IgD-negative memory B cell (primary cell): ENCODE measurements at regions not wholly inside any gene's neighbourhood (a gene's known extent, or its start where the extent isn't known, plus 50 kb on each side); places are given as distances from the start of the nearest gene placed in this dataset.

Source experiments
- H3K27ac Mint-ChIP-seq, 3 donors: one replicate each; pipeline ENCODE4 v1.8.0; 2020 to 2022; ENCODE audit warnings: mild to moderate bottlenecking in 3 of 3, mixed read lengths in 3 of 3, moderate library complexity in 1 of 3
- H3K27me3 Mint-ChIP-seq: one replicate; pipeline ENCODE4 v1.8.0; 2021; ENCODE audit warnings: mixed read lengths
- H3K36me3 Mint-ChIP-seq: one replicate; pipeline ENCODE4 v1.8.0; 2020; ENCODE audit warnings: mild to moderate bottlenecking, mixed read lengths
- H3K4me1 Mint-ChIP-seq, 3 donors: one replicate each; pipeline ENCODE4 v1.8.0; 2020 to 2022; ENCODE audit warnings: mixed read lengths in 3 of 3, mild to moderate bottlenecking in 1 of 3
- H3K4me3 Mint-ChIP-seq, 4 donors: one replicate each; pipeline ENCODE4 v1.8.0; 2020 to 2022; ENCODE audit warnings: mild to moderate bottlenecking in 4 of 4, mixed read lengths in 4 of 4, moderate library complexity in 3 of 4
- H3K9me3 Mint-ChIP-seq, 3 donors: one replicate each; pipeline ENCODE4 v1.8.0; 2020 to 2021; ENCODE audit warnings: mixed read lengths in 3 of 3, mild to moderate bottlenecking in 1 of 3

DNA sequence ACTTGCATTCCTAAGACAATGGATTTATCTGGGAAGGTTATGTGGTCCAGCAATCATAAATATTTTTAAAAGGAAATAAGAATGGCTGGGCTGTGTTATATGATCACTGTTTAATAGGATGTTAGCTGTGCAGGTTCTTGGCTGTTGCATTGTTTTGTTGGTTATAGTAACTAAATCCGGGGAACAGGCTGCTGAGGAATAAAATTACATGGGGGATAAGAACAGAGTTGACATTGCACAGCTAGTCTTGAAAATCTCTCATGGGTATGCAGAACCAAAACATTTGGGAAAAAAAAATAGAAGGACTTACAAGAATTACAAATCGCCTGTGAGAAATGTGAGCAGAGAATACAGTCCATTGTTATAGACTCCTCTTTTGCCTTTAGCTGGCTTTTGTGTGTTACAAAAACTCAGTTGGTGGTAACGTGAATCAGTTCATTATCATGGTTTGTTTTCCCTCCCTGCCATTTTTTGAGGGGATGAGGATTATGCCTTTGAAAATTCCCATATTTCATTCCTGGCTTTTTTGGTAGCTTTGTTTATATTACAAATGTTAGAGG, 375.3 kb upstream of the DAB2 start:
- no peaks in the 10 kb centered on the region for H3K36me3 Mint-ChIP-seq
- H3K4me1 Mint-ChIP-seq = no peaks in the 10 kb centered on the region
- H3K9me3 Mint-ChIP-seq = no peaks in the 10 kb centered on the region
- H3K27me3 Mint-ChIP-seq = no peaks in the 10 kb centered on the region
- H3K4me3 Mint-ChIP-seq = no peak overlapping the region
- H3K27ac Mint-ChIP-seq = no peak overlapping the region

- Mint-ChIP-seq H3K4me3 (no peak overlapping the region), H3K9me3 (no peaks in the 10 kb centered on the region), H3K4me1 (no peaks in the 10 kb centered on the region), H3K27me3 (no peaks in the 10 kb centered on the region), H3K27ac (no peak overlapping the region), H3K36me3 (no peaks in the 10 kb centered on the region)
Observed at GRCh38 chr5:39799242-39799641, 374.5 kb upstream of the DAB2 start.

GRCh38 chr5:39794513-39795210, 369.9 kb upstream of the DAB2 start:
- Mint-ChIP-seq H3K4me3 (no peak overlapping the region), H3K36me3 (no peaks in the 10 kb centered on the region), H3K4me1 (no peaks in the 10 kb centered on the region), H3K27ac (no peak overlapping the region), H3K9me3 (no peaks in the 10 kb centered on the region), H3K27me3 (no peaks in the 10 kb centered on the region)

DNA sequence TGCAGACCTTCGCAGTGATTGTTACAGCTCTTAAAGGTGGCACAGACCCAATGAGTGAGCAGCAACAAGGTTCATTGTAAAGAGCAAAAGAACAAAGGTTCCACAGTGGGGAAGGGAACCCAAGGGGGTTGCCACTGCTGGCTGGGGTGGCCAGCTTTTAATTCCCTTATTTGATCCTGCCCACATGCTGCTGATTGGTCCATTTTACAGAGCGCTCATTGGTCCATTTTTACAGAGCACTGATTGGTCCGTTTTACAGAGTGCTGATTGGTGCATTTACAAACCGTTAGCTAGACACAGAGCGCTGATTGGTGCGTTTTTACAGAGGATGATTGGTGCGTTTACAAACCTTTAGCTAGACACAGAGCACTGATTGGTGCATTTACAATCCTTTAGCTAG, 360.6 kb upstream of the DAB2 start:
- H3K4me3 Mint-ChIP-seq = no peak overlapping the region
- no peaks in the 10 kb centered on the region for H3K27me3 Mint-ChIP-seq
- no peaks in the 10 kb centered on the region for H3K36me3 Mint-ChIP-seq
- H3K4me1 Mint-ChIP-seq = no peaks in the 10 kb centered on the region
- peaks cover 0 to 5% (median 3%) of the 10 kb centered on the region in 3 donors for H3K9me3 Mint-ChIP-seq
- no peak overlapping the region for H3K27ac Mint-ChIP-seq

GRCh38 chr5:39783756-39784421, 359.1 kb upstream of the DAB2 start:
- Mint-ChIP-seq H3K27ac (no peak overlapping the region), H3K27me3 (peaks cover 2% of the 10 kb centered on the region), H3K36me3 (no peaks in the 10 kb centered on the region), H3K9me3 (peaks cover 0 to 5% (median 3%) of the 10 kb centered on the region in 3 donors), H3K4me1 (no peaks in the 10 kb centered on the region), H3K4me3 (no peak overlapping the region)

DNA sequence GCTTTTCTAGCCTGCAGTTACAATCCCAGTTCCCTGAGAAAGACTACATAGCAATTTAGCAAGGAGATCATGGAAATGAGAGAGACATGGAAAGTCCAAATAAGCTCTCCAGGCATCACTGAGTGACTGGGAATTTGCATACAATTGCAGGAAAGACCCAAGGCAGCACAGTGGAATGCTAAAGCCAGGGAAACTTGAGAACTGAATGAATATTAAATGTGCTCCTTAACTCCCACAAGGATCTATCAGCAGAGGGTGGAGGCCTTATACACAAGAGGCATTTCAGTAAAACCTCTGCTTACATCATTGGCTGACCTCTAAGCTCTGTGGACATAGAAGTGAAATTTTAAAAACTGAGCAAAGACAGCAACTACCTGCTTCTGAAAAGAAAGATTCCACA, 355.6 kb upstream of the DAB2 start:
- Mint-ChIP-seq H3K4me3 (no peak overlapping the region), H3K27me3 (peaks cover 2% of the 10 kb centered on the region), H3K4me1 (no peaks in the 10 kb centered on the region), H3K36me3 (no peaks in the 10 kb centered on the region), H3K27ac (no peak overlapping the region), H3K9me3 (no peaks in the 10 kb centered on the region)

DNA sequence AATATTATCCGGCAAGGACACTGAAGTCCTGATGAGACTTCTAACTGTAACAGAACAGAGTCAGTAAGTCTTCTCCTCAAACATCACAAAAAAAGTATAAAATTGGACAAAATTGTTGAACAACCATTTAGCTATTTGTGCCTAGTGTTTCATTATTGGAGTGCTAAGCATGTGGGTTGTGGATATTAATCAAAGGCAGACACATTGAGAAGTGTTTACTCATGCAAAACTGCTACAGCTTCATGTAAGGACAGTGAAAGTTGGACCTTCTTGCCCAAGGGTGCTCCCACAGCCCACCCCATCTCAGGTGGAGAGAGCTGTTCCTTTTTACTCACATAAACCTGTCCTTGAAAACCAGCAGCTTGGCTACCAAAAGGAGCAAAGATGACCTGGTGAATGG, 355.1 kb upstream of the DAB2 start:
- Mint-ChIP-seq H3K27me3 (peaks cover 2% of the 10 kb centered on the region), H3K4me1 (no peaks in the 10 kb centered on the region), H3K9me3 (no peaks in the 10 kb centered on the region), H3K36me3 (no peaks in the 10 kb centered on the region), H3K4me3 (no peak overlapping the region), H3K27ac (no peak overlapping the region)

GRCh38 chr5:39775797-39776365, 351.1 kb upstream of the DAB2 start:
- Mint-ChIP-seq H3K4me1 (no peaks in the 10 kb centered on the region), H3K36me3 (no peaks in the 10 kb centered on the region), H3K27me3 (peaks cover 2% of the 10 kb centered on the region), H3K9me3 (no peaks in the 10 kb centered on the region), H3K4me3 (no peak overlapping the region), H3K27ac (no peak overlapping the region)

- no peak overlapping the region for H3K4me3 Mint-ChIP-seq
- no peaks in the 10 kb centered on the region for H3K36me3 Mint-ChIP-seq
- peaks cover 2% of the 10 kb centered on the region for H3K27me3 Mint-ChIP-seq
- no peaks in the 10 kb centered on the region for H3K9me3 Mint-ChIP-seq
- H3K27ac Mint-ChIP-seq = no peak overlapping the region
- H3K4me1 Mint-ChIP-seq = no peaks in the 10 kb centered on the region
Observed at GRCh38 chr5:39775086-39775796, 350.5 kb upstream of the DAB2 start.

- Mint-ChIP-seq H3K27me3 (peaks cover 2% of the 10 kb centered on the region), H3K4me3 (no peak overlapping the region), H3K36me3 (no peaks in the 10 kb centered on the region), H3K4me1 (no peaks in the 10 kb centered on the region), H3K27ac (no peak overlapping the region), H3K9me3 (no peaks in the 10 kb centered on the region)
Observed at GRCh38 chr5:39774605-39775004, 349.8 kb upstream of the DAB2 start.

DNA sequence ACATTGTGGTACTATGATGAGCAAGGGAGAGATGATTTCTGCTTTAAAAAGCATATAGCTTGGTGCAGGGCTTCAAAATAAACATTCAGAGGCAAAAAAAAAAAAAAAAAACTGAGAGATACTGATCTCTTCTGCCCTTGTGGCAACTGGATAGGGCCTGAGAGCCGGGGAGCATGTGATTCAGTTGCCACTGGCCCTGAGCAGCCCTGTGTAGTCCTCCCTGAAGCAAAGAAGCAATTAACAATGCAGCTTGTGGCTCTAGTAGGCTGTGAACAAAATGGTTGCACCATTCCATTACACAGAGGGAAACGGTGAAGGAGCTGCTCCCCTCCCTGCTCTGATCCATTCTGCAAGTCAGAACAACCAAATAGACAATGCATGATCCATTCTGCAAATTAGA, 347.5 kb upstream of the DAB2 start:
- no peak overlapping the region for H3K27ac Mint-ChIP-seq
- H3K27me3 Mint-ChIP-seq = no peaks in the 10 kb centered on the region
- H3K4me3 Mint-ChIP-seq = no peak overlapping the region
- no peaks in the 10 kb centered on the region for H3K4me1 Mint-ChIP-seq
- H3K9me3 Mint-ChIP-seq = no peaks in the 10 kb centered on the region
- no peaks in the 10 kb centered on the region for H3K36me3 Mint-ChIP-seq

DNA sequence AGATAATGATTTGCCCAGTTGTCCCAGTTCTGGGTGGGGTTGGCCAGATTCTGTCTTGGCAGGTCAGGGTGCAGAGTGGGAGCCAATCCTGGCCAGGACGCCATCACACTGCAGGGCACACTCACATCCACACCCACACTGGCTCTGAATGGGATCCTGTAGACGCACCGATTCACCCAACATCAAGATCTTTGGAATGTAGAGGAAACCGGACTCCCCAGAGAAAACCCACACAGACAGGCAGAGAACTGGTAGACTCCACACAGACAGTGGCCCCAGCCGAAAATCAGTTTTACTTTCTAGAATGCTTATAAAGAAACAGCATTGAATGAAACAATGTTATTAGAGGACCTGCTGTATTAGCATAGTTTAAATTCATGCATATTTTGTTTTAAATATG, 343.1 kb upstream of the DAB2 start:
- no peaks in the 10 kb centered on the region for H3K9me3 Mint-ChIP-seq
- no peak overlapping the region for H3K4me3 Mint-ChIP-seq
- H3K4me1 Mint-ChIP-seq = peaks cover 0 to 2% (median 0%) of the 10 kb centered on the region in 3 donors
- no peak overlapping the region for H3K27ac Mint-ChIP-seq
- no peaks in the 10 kb centered on the region for H3K36me3 Mint-ChIP-seq
- H3K27me3 Mint-ChIP-seq = no peaks in the 10 kb centered on the region

DNA sequence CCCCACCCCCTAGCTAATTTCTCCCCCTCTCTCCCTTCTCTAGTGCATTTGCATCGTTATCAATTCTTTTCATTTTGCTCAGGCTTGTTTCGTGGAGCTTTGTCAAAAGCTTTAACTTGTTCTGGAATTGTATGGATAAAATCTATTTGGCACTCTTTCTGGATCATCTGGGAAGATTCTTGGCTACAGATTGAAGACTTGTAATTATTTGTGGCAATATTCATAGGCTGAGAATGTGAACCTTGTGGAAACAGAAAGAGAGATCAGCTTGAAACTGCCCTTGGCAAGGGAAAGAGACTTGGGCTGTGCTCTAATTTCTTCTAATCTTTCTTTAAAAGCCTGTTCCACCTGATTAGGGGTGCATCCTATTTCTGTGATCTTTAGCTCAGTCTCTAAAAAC, 340.6 kb upstream of the DAB2 start:
- H3K36me3 Mint-ChIP-seq = no peaks in the 10 kb centered on the region
- H3K4me1 Mint-ChIP-seq = peaks cover 0 to 2% (median 0%) of the 10 kb centered on the region in 3 donors
- H3K4me3 Mint-ChIP-seq = no peak overlapping the region
- no peaks in the 10 kb centered on the region for H3K27me3 Mint-ChIP-seq
- no peaks in the 10 kb centered on the region for H3K9me3 Mint-ChIP-seq
- H3K27ac Mint-ChIP-seq = no peak overlapping the region

DNA sequence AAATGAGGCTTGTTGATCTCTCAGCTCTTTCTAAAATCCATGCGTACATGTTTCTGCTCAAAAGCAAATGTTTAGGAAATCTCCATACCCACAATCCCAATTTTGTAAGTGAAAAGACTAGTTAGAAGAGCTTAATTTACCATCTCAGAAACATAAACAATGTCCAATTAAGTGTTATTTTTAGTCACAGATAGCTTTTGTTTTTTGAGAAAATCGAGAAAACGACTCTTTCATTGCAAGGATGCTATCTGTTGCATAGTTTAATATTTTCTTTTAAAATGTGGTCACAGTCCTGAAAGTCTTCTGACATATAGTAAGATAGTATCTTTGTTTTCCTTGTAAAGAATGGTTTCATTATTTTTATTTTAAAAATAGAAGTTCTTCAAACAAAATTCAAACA, 338.0 kb upstream of the DAB2 start:
- H3K4me1 Mint-ChIP-seq = peaks cover 0 to 2% (median 0%) of the 10 kb centered on the region in 3 donors
- H3K27me3 Mint-ChIP-seq = no peaks in the 10 kb centered on the region
- H3K36me3 Mint-ChIP-seq = no peaks in the 10 kb centered on the region
- no peaks in the 10 kb centered on the region for H3K9me3 Mint-ChIP-seq
- no peak overlapping the region for H3K27ac Mint-ChIP-seq
- no peak overlapping the region for H3K4me3 Mint-ChIP-seq

GRCh38 chr5:39761199-39761950, 336.6 kb upstream of the DAB2 start:
- Mint-ChIP-seq H3K9me3 (no peaks in the 10 kb centered on the region), H3K27ac (no peak overlapping the region), H3K4me3 (no peak overlapping the region), H3K27me3 (no peaks in the 10 kb centered on the region), H3K36me3 (no peaks in the 10 kb centered on the region), H3K4me1 (no peaks in the 10 kb centered on the region)
